K562 (cell line): ENCODE measurements at regions not wholly inside any gene's neighbourhood (a gene's known extent, or its start where the extent isn't known, plus 50 kb on each side); places are given as distances from the start of the nearest gene placed in this dataset.

Source experiments
- ATAC-seq: fragments of 200-7000 bp; cut with Tn5 transposase; 3 replicates; pipeline ENCODE4 v1.9.1; 2020; ENCODE audit warnings: moderate library complexity
- BruUV-seq: library from RNA; stranded (reverse); fragments of 400-500 nt; replicated peaks from 2 replicates; lab custom pipeline; 2021; lab: Mats Ljungman, UMichigan
- CTCF ChIA-PET: fragments of 300-600 bp; formaldehyde crosslinking; extraction: SDS; loops from one replicate; lab custom pipeline; 2021; ENCODE audit warnings: low intra/inter-chr PET ratio; lab: Yijun Ruan, JAX
- POLR2A ChIA-PET: fragments of 300-600, 350-650 bp; sonication (Branson Sonifier 250); formaldehyde crosslinking; extraction: SDS; loops from one replicate; lab custom pipeline; 2021; ENCODE audit warnings: antibody characterized with exemption, inconsistent platforms; lab: Yijun Ruan, JAX
- DNase-seq, 4 experiments: peaks; one replicate each; pipeline versions ENCODE4 v3.0.0 to v3.0.0-alpha.2; 2011 to 2018; ENCODE audit warnings: low spot score in 3 of 4, mixed read lengths in 3 of 4; ENCODE audit errors: extremely low read depth in 1 of 4
- FAIRE-seq: peaks from 2 replicates; lab custom pipeline; 2011; peaks lifted over from hg19 to GRCh38; lab: Jason Lieb, UNC
- H2AFZ ChIP-seq: 2 replicates; pipeline ENCODE4 v1.6.0; 2011; ENCODE audit warnings: low read depth, low read length, control low read depth, inconsistent platforms
- H3K27ac ChIP-seq: fragments of 200-600 bp; 3 replicates; pipeline ENCODE4 v1.8.0; 2011; ENCODE audit warnings: low read depth, mild to moderate bottlenecking, control low read depth, inconsistent platforms, low read length, moderate library complexity, mixed read lengths; ENCODE audit errors: extremely low read depth
- H3K27me3 ChIP-seq, 2 experiments: fragments of 300-600 bp in 1 of 2; 2 replicates in 1 of 2; 3 replicates in 1 of 2; pipeline versions ENCODE4 v1.6.0 to v1.8.0; 2011; ENCODE audit warnings: inconsistent platforms in 2 of 2, low read length in 2 of 2, mild to moderate bottlenecking in 1 of 2, mixed read lengths in 1 of 2, moderate library complexity in 1 of 2; ENCODE audit not compliant: control insufficient read depth in 2 of 2, insufficient read depth in 2 of 2
- H3K36me3 ChIP-seq: fragments of 300-600 bp; 3 replicates; pipeline ENCODE4 v1.8.0; 2011; ENCODE audit warnings: mild to moderate bottlenecking, low read length, inconsistent platforms; ENCODE audit not compliant: control insufficient read depth, insufficient read depth
- H3K4me1 ChIP-seq, 2 experiments: fragments of 200-600 bp in 1 of 2; replicated peaks in 1 of 2; 2 replicates in 1 of 2; 3 replicates in 1 of 2; pipeline versions ENCODE4 v1.5.1 to v1.8.0; 2011; ENCODE audit warnings: inconsistent platforms in 2 of 2, low read length in 2 of 2, mild to moderate bottlenecking in 1 of 2, mixed read lengths in 1 of 2, moderate library complexity in 1 of 2; ENCODE audit not compliant: control insufficient read depth in 2 of 2, insufficient read depth in 2 of 2
- H3K4me2 ChIP-seq: 2 replicates; pipeline ENCODE4 v1.6.1; 2011; ENCODE audit warnings: low read length, control low read depth, inconsistent platforms, mixed read lengths; ENCODE audit not compliant: insufficient read depth
- H3K4me3 ChIP-seq: fragments of 200-600 bp; sonication (generic), shearing (Covaris generic); 2 replicates; pipeline ENCODE4 v1.5.1; 2016; ENCODE audit warnings: control low read depth, inconsistent platforms
- H3K79me2 ChIP-seq: fragments of 200-600 bp; 3 replicates; pipeline ENCODE4 v1.8.0; 2011; ENCODE audit warnings: low read length, inconsistent platforms; ENCODE audit not compliant: control insufficient read depth, insufficient read depth
- H3K9ac ChIP-seq, 2 experiments: 2 replicates each; pipeline versions ENCODE4 v1.6.0 to v1.6.1; 2011; ENCODE audit warnings: low read depth in 2 of 2, low read length in 2 of 2, control low read depth in 1 of 2, inconsistent platforms in 1 of 2, mild to moderate bottlenecking in 1 of 2, mixed read lengths in 1 of 2; ENCODE audit not compliant: insufficient read depth in 1 of 2
- H3K9me1 ChIP-seq: one replicate; pipeline ENCODE4 v1.6.0; 2011; ENCODE audit warnings: inconsistent platforms, mild to moderate bottlenecking, low read length, moderate library complexity; ENCODE audit not compliant: control insufficient read depth, insufficient read depth
- H3K9me3 ChIP-seq: replicated peaks from 2 replicates; pipeline ENCODE4 v1.5.1; 2011; ENCODE audit warnings: low read depth, low read length, inconsistent platforms; ENCODE audit not compliant: control insufficient read depth, insufficient read depth
- H4K20me1 ChIP-seq: replicated peaks from 2 replicates; pipeline ENCODE4 v1.6.1; 2011; ENCODE audit warnings: low read length, inconsistent platforms, mixed read lengths; ENCODE audit not compliant: control insufficient read depth, insufficient read depth
- BHLHE40 ChIP-seq: IDR thresholded peaks from 2 replicates; pipeline ENCODE4 v1.6.1; 2011; ENCODE audit warnings: low read length, improper control_type of control experiment
- KAT2B ChIP-seq: IDR thresholded peaks from one replicate; pipeline ENCODE4 v1.6.1; 2012; ENCODE audit warnings: low read depth, mild to moderate bottlenecking, control low read depth, inconsistent platforms, low read length, moderate library complexity
- KDM1A ChIP-seq, 2 experiments: fragments of 450-650 bp; IDR thresholded peaks; 2 replicates each; pipeline ENCODE4 v1.6.1; 2016; ENCODE audit warnings: mild to moderate bottlenecking in 2 of 2
- LARP7 ChIP-seq: fragments of 450-650 bp; IDR thresholded peaks from 2 replicates; pipeline ENCODE4 v1.6.1; 2016
- NR2F6 ChIP-seq: fragments of 450-650 bp; formaldehyde crosslinking; IDR thresholded peaks from 2 replicates; pipeline ENCODE4 v1.4.0; 2020; ENCODE audit warnings: mild to moderate bottlenecking
- TEAD4 ChIP-seq, 2 experiments: sonication (generic) in 1 of 2; formaldehyde crosslinking in 1 of 2; IDR thresholded peaks; 2 replicates each; pipeline versions ENCODE4 v1.6.1 to v1.8.0; 2012 to 2022; ENCODE audit warnings: borderline replicate concordance in 1 of 2, inconsistent platforms in 1 of 2, low read length in 1 of 2, mild to moderate bottlenecking in 1 of 2, missing genetic modification reagents in 1 of 2
- U2AF2 ChIP-seq: fragments of 200-400 bp; formaldehyde crosslinking; optimal IDR thresholded peaks from 2 replicates; pipeline ENCODE3; 2017; ENCODE audit warnings: low read depth, mild to moderate bottlenecking, low read length
- ZKSCAN3 ChIP-seq: fragments of 250-450 bp; sonication (Bioruptor Pico); IDR thresholded peaks from 2 replicates; pipeline ENCODE4 v1.4.0; 2020
- ZNF431 ChIP-seq: sonication (generic); formaldehyde crosslinking; IDR thresholded peaks from 2 replicates; pipeline ENCODE4 v1.8.0; 2022; ENCODE audit warnings: mild to moderate bottlenecking, missing genetic modification reagents
- ZNF764 ChIP-seq: fragments of 250-450 bp; sonication (Bioruptor Pico); IDR thresholded peaks from 2 replicates; pipeline ENCODE4 v1.4.0; 2020; ENCODE audit warnings: low read depth, mild to moderate bottlenecking, moderate library complexity
- WGBS: fragments of 100-300 bp; shearing (Covaris generic); methylation state at CpG from one replicate; pipeline ENCODE4 v1.1.6; 2016; ENCODE audit warnings: low coverage, mixed read lengths; ENCODE audit not compliant: insufficient coverage; ENCODE audit errors: missing lambda C conversion rate; 5-methylcytosine and 5-hydroxymethylcytosine counted together
- in situ Hi-C: fragments of 300-500 bp; cut with MboI; formaldehyde crosslinking; loops from 4 replicates; pipeline ENCODE4 v1.15.0; 2018; ENCODE audit warnings: inconsistent platforms, mixed read lengths
- intact Hi-C: fragments of 100-400 bp; cut with micrococcal nuclease; formaldehyde crosslinking; loops from 2 replicates; pipeline ENCODE4 v1.14.2; 2022
- TF ChIP-seq, protein P1 (sequence below): sonication (generic); formaldehyde crosslinking; IDR thresholded peaks from 2 replicates; pipeline ENCODE4 v1.8.0; 2022; ENCODE audit warnings: mild to moderate bottlenecking, missing genetic modification reagents
- TF ChIP-seq, protein P2 (sequence below): fragments of 450-650 bp; IDR thresholded peaks from 2 replicates; pipeline ENCODE4 v1.7.1; 2018; ENCODE audit warnings: mild to moderate bottlenecking, low read depth; ENCODE audit not compliant: partially characterized antibody
- TF ChIP-seq, protein P3 (sequence below): IDR thresholded peaks from 2 replicates; pipeline ENCODE4 v1.6.1; 2011; ENCODE audit warnings: borderline replicate concordance, low read depth, mild to moderate bottlenecking, moderate library complexity, low read length; ENCODE audit not compliant: insufficient read depth, poor library complexity, severe bottlenecking

DNA sequence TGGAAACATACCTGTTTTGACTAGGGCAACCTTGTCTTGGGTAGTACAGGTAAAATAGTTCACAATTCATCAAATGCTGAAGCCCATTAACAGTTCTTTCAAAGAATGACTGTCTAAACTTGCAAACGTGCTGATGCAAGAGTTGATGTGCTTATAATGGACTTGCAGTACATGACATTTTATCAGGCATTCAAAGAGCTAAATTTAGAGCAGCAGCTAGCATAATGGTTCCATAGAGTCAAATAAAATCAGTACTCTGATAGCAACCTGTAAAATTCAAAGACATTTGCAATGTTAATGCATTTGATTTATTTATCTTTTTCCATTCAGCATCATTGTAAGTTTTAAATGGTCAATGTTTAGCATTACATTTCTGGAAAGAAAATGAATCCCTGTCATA is 979.7 kb upstream of the SLC10A2 start:
- in situ Hi-C loops (no loop called here), intact Hi-C loops (no loop called here)
- FAIRE-seq (no peak), DNase-seq (no peak), ATAC-seq (no peak)
- POLR2A ChIA-PET, result no interaction called here
- Histone ChIP-seq H3K9ac (no peak overlapping the region), H3K36me3 (no peaks in the 10 kb centered on the region), H4K20me1 (no peaks in the 10 kb centered on the region), H3K79me2 (no peaks in the 10 kb centered on the region), H3K9me3 (no peaks in the 10 kb centered on the region), H2AFZ (no peak overlapping the region), H3K4me1 (no peaks in the 10 kb centered on the region), H3K9me1 (no peaks in the 10 kb centered on the region), H3K4me3 (no peak overlapping the region), H3K4me2 (no peak overlapping the region), H3K27me3 (no peaks in the 10 kb centered on the region), H3K27ac (no peak overlapping the region)
- WGBS, result 0% methylated on average over 1 of the region's 1 CpG
- CTCF ChIA-PET, result no interaction called here
- TF ChIP-seq KDM1A (IDR thresholded peaks at IDR 0.05) (no peak), ZKSCAN3 (CRISPR knock-in tag) (no peak), NR2F6 (CRISPR knock-in tag) (no peak), BHLHE40 (no peak), U2AF2 (no peak), ZNF764 (CRISPR knock-in tag) (no peak), TEAD4 (IDR thresholded peaks at IDR 0.05; ENCODE audit: low read length) (no peak), TEAD4 (CRISPR knock-in tag; IDR thresholded peaks at IDR 0.05; ENCODE audit: borderline replicate concordance) (no peak), KAT2B (no peak), ZNF431 (CRISPR knock-in tag) (no peak), LARP7 (no peak)
- TF ChIP-seq, protein P1, sequence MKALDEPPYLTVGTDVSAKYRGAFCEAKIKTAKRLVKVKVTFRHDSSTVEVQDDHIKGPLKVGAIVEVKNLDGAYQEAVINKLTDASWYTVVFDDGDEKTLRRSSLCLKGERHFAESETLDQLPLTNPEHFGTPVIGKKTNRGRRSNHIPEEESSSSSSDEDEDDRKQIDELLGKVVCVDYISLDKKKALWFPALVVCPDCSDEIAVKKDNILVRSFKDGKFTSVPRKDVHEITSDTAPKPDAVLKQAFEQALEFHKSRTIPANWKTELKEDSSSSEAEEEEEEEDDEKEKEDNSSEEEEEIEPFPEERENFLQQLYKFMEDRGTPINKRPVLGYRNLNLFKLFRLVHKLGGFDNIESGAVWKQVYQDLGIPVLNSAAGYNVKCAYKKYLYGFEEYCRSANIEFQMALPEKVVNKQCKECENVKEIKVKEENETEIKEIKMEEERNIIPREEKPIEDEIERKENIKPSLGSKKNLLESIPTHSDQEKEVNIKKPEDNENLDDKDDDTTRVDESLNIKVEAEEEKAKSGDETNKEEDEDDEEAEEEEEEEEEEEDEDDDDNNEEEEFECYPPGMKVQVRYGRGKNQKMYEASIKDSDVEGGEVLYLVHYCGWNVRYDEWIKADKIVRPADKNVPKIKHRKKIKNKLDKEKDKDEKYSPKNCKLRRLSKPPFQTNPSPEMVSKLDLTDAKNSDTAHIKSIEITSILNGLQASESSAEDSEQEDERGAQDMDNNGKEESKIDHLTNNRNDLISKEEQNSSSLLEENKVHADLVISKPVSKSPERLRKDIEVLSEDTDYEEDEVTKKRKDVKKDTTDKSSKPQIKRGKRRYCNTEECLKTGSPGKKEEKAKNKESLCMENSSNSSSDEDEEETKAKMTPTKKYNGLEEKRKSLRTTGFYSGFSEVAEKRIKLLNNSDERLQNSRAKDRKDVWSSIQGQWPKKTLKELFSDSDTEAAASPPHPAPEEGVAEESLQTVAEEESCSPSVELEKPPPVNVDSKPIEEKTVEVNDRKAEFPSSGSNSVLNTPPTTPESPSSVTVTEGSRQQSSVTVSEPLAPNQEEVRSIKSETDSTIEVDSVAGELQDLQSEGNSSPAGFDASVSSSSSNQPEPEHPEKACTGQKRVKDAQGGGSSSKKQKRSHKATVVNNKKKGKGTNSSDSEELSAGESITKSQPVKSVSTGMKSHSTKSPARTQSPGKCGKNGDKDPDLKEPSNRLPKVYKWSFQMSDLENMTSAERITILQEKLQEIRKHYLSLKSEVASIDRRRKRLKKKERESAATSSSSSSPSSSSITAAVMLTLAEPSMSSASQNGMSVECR (CRISPR knock-in tag), result no peak
- TF ChIP-seq, protein P2, sequence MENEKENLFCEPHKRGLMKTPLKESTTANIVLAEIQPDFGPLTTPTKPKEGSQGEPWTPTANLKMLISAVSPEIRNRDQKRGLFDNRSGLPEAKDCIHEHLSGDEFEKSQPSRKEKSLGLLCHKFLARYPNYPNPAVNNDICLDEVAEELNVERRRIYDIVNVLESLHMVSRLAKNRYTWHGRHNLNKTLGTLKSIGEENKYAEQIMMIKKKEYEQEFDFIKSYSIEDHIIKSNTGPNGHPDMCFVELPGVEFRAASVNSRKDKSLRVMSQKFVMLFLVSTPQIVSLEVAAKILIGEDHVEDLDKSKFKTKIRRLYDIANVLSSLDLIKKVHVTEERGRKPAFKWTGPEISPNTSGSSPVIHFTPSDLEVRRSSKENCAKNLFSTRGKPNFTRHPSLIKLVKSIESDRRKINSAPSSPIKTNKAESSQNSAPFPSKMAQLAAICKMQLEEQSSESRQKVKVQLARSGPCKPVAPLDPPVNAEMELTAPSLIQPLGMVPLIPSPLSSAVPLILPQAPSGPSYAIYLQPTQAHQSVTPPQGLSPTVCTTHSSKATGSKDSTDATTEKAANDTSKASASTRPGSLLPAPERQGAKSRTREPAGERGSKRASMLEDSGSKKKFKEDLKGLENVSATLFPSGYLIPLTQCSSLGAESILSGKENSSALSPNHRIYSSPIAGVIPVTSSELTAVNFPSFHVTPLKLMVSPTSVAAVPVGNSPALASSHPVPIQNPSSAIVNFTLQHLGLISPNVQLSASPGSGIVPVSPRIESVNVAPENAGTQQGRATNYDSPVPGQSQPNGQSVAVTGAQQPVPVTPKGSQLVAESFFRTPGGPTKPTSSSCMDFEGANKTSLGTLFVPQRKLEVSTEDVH, result no peak
- TF ChIP-seq, protein P3, sequence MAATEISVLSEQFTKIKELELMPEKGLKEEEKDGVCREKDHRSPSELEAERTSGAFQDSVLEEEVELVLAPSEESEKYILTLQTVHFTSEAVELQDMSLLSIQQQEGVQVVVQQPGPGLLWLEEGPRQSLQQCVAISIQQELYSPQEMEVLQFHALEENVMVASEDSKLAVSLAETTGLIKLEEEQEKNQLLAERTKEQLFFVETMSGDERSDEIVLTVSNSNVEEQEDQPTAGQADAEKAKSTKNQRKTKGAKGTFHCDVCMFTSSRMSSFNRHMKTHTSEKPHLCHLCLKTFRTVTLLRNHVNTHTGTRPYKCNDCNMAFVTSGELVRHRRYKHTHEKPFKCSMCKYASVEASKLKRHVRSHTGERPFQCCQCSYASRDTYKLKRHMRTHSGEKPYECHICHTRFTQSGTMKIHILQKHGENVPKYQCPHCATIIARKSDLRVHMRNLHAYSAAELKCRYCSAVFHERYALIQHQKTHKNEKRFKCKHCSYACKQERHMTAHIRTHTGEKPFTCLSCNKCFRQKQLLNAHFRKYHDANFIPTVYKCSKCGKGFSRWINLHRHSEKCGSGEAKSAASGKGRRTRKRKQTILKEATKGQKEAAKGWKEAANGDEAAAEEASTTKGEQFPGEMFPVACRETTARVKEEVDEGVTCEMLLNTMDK, result no peak
- BruUV-seq, result no TSS peak
